Smooth muscle cell (in vitro differentiated cells): ENCODE measurements at regions not wholly inside any gene's neighbourhood (a gene's known extent, or its start where the extent isn't known, plus 50 kb on each side); places are given as distances from the start of the nearest gene placed in this dataset.
A peak's percentile ranks its signal among the peaks of the same experiment; 100 is the strongest.

Source experiments
- DNase-seq: peaks from one replicate; lab custom pipeline; 2025; ENCODE audit not compliant: unreplicated experiment; lab: John Stamatoyannopoulos, UW
- H2AFZ ChIP-seq: fragments of 200-600 bp; sonication (generic); 2 replicates; pipeline ENCODE4 v1.6.0; 2016; ENCODE audit warnings: antibody characterized with exemption, low read depth, mild to moderate bottlenecking
- H3F3A ChIP-seq: fragments of 200-600 bp; sonication (generic); 2 replicates; pipeline ENCODE4 v1.6.0; 2017; ENCODE audit warnings: antibody characterized with exemption, low read depth
- H3K27ac ChIP-seq: fragments of 200-600 bp; sonication (generic); 2 replicates; pipeline ENCODE4 v1.5.1; 2016; ENCODE audit warnings: low read depth, mild to moderate bottlenecking
- H3K27me3 ChIP-seq: fragments of 200-600 bp; sonication (generic); 2 replicates; pipeline ENCODE4 v1.6.1; 2016; ENCODE audit warnings: low read depth, mild to moderate bottlenecking
- H3K36me3 ChIP-seq: fragments of 200-600 bp; sonication (generic); 2 replicates; pipeline ENCODE4 v1.5.1; 2016; ENCODE audit warnings: low read depth
- H3K4me1 ChIP-seq: fragments of 200-600 bp; sonication (generic); 2 replicates; pipeline ENCODE4 v1.5.1; 2016; ENCODE audit warnings: low read depth
- H3K4me2 ChIP-seq: fragments of 200-600 bp; sonication (generic); 2 replicates; pipeline ENCODE4 v1.6.0; 2016; ENCODE audit warnings: mild to moderate bottlenecking
- H3K4me3 ChIP-seq: fragments of 200-600 bp; sonication (generic); 2 replicates; pipeline ENCODE4 v1.5.1; 2016; ENCODE audit warnings: mild to moderate bottlenecking
- H3K79me2 ChIP-seq: fragments of 200-600 bp; sonication (generic); 2 replicates; pipeline ENCODE4 v1.6.0; 2016; ENCODE audit warnings: low read depth, mild to moderate bottlenecking
- H3K9ac ChIP-seq: fragments of 200-600 bp; sonication (generic); 2 replicates; pipeline ENCODE4 v1.6.0; 2016; ENCODE audit warnings: low read depth
- H3K9me3 ChIP-seq: fragments of 200-600 bp; sonication (generic); replicated peaks from 2 replicates; pipeline ENCODE4 v1.5.1; 2016; ENCODE audit warnings: low read depth
- H4K20me1 ChIP-seq: fragments of 200-600 bp; sonication (generic); 2 replicates; pipeline ENCODE4 v1.6.0; 2016; ENCODE audit warnings: low read depth
- WGBS: methylation state at CpG from one replicate; pipeline ENCODE4 v1.1.7; 2016; ENCODE audit warnings: low lambda C conversion rate; 5-methylcytosine and 5-hydroxymethylcytosine counted together
- TF ChIP-seq, protein P1 (sequence below): fragments of 200-600 bp; sonication (generic); IDR thresholded peaks from 2 replicates; pipeline ENCODE4 v1.5.1; 2017; ENCODE audit warnings: borderline replicate concordance, mild to moderate bottlenecking, antibody characterized with exemption; ENCODE audit not compliant: insufficient read depth, poor library complexity, severe bottlenecking

DNA sequence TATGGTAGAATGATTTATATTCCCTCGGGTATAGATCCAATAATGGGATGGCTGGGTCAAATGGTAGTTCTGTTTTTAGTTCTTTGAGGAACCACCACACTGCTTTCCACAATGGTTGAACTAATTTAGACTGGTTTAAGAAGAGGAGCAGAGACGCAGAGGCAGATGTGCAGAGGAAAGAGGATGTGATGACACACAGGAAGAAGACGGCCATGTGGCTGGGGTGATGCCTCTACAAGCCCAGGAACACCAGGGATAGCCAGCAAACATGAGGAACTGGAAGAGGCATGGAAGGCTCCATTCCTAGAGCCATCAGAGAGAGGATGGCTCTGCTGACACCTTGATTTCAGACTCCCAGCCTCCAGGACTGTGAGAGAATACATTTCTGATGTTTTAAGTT lies 218.3 kb upstream of the DTNBP1 start:
- Histone ChIP-seq H4K20me1 (no peaks in the 10 kb centered on the region), H3K27me3 (no peaks in the 10 kb centered on the region), H3K79me2 (no peaks in the 10 kb centered on the region), H3K9ac (no peak overlapping the region), H3K4me1 (no peaks in the 10 kb centered on the region), H3F3A (no peaks in the 10 kb centered on the region), H3K36me3 (no peaks in the 10 kb centered on the region), H3K27ac (no peak overlapping the region), H3K4me3 (no peak overlapping the region), H2AFZ (no peak overlapping the region), H3K4me2 (no peak overlapping the region), H3K9me3 (no peaks in the 10 kb centered on the region)
- TF ChIP-seq, protein P1, sequence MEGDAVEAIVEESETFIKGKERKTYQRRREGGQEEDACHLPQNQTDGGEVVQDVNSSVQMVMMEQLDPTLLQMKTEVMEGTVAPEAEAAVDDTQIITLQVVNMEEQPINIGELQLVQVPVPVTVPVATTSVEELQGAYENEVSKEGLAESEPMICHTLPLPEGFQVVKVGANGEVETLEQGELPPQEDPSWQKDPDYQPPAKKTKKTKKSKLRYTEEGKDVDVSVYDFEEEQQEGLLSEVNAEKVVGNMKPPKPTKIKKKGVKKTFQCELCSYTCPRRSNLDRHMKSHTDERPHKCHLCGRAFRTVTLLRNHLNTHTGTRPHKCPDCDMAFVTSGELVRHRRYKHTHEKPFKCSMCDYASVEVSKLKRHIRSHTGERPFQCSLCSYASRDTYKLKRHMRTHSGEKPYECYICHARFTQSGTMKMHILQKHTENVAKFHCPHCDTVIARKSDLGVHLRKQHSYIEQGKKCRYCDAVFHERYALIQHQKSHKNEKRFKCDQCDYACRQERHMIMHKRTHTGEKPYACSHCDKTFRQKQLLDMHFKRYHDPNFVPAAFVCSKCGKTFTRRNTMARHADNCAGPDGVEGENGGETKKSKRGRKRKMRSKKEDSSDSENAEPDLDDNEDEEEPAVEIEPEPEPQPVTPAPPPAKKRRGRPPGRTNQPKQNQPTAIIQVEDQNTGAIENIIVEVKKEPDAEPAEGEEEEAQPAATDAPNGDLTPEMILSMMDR, result no peak
- WGBS, result 84% methylated on average over 3 of the region's 3 CpGs
- DNase-seq, result no peak

DNA sequence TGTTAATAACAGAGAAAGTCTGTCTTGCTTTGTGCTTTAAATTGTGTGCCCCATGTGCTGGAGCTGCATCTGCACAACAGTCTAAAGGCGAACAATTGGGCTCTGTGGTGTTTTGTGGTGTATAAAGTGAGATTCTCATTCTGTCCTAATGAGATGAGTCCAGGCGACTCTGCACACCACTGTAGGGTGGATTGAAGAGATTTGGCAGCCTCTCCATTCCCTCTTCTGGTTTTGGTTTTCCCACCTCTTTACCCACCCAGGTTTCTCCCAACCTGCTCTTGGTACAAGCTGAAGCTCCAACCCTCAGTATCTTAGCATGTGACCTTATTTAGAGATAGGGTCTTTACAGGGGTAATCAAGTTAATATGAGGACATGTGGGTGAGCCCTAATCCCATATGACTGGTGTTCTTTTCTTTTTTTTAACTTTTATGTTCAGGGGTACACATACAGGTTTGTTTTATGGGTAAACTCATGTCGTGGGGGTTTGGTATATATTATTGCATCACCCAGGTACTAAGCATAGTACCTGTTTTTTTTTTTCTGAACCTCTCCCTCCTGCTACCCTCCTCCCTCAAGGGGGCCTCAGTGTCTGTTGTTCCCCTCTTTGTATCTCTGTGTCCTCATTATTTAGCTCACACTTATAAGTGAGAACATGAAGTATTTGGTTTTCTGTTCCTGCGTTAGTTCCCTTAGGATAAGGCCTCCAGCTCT lies 217.6 kb upstream of the DTNBP1 start:
- peak overlapping the region; percentile 72 for H3K4me2 ChIP-seq
- WGBS, result 87% methylated on average over 4 of the region's 4 CpGs
- no peaks in the 10 kb centered on the region for H3F3A ChIP-seq
- H3K9ac ChIP-seq, result no peak overlapping the region
- H3K9me3 ChIP-seq, result no peaks in the 10 kb centered on the region
- no peaks in the 10 kb centered on the region for H4K20me1 ChIP-seq
- H3K36me3 ChIP-seq, result no peaks in the 10 kb centered on the region
- H3K27ac ChIP-seq, result no peak overlapping the region
- no peak for DNase-seq
- no peaks in the 10 kb centered on the region for H3K79me2 ChIP-seq
- H3K4me1 ChIP-seq, result no peaks in the 10 kb centered on the region
- H2AFZ ChIP-seq, result no peak overlapping the region
- H3K27me3 ChIP-seq, result no peaks in the 10 kb centered on the region
- TF ChIP-seq, protein P1, result no peak
- no peak overlapping the region for H3K4me3 ChIP-seq

DNA sequence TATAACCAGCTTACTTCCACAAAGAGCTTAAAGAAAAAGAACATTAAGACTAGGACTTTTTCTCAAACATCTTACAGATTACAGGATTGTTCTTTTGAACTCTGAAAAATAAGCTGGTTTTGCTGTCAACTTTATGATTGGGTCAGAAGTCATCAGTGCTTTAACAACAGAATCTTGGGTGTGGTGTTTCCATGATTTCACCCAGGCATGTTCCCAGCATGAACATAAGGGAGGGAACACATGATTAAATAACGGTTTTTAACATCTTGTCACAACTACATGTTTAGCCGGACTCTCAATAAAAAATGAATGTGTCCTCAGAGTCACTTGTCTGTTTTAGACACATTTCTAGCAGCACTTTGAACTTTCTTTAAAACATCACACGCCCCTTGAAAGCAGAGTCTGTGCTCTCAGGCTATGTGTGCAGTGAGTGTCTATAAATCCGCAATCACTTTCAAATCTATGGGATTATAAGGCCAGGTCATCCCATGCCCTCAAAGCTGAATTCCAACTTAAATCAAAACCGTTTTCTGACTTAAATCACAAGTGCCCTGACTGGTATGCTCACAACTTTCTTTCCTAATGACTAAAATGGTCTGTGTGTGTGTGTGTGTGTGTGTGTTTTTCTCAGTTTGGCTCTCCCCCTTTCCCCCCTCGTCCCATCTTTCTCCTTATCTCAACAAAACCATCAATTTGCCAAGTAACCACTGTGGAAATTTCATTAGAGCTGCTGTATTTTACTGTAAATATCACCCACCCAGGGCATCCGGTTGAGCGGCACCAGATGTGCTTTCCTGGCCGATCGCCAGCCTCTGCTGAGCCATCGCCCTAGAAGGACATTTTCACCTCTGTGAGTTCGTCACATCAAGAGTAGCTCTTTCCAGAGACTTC lies 216.8 kb upstream of the DTNBP1 start:
- DNase-seq, result peak; percentile 31
- H3K4me2 ChIP-seq, result peak overlapping the region; percentile 72
- H3K4me1 ChIP-seq, result no peaks in the 10 kb centered on the region
- H4K20me1 ChIP-seq, result no peaks in the 10 kb centered on the region
- H2AFZ ChIP-seq, result no peak overlapping the region
- no peaks in the 10 kb centered on the region for H3K27me3 ChIP-seq
- H3K4me3 ChIP-seq, result no peak overlapping the region
- no peak overlapping the region for H3K27ac ChIP-seq
- H3F3A ChIP-seq, result no peaks in the 10 kb centered on the region
- TF ChIP-seq, protein P1, result no peak
- H3K36me3 ChIP-seq, result no peaks in the 10 kb centered on the region
- no peaks in the 10 kb centered on the region for H3K9me3 ChIP-seq
- WGBS, result 24% methylated on average over 12 of the region's 12 CpGs
- no peaks in the 10 kb centered on the region for H3K79me2 ChIP-seq
- H3K9ac ChIP-seq, result no peak overlapping the region
